Heart right ventricle (tissue), 16 donors: ENCODE measurements at regions not wholly inside any gene's neighbourhood (a gene's known extent, or its start where the extent isn't known, plus 50 kb on each side); places are given as distances from the start of the nearest gene placed in this dataset.

Experiments used
- ATAC-seq, 8 donors: fragments of 200-7000 bp; cut with Tn5 transposase; one replicate each; pipeline ENCODE4 v1.9.1; 2020; ENCODE audit warnings: mild to moderate bottlenecking in 8 of 8, moderate library complexity in 8 of 8, moderate number of reproducible peaks in 1 of 8
- DNase-seq, 2 donors: peaks; one replicate each; pipeline ENCODE4 v3.0.0-alpha.2; 2020
- H3K27ac ChIP-seq, 10 donors: fragments of 200-600 bp; sonication (generic) in 2 of 10; one replicate each; pipeline versions ENCODE4 v1.5.0 to v1.8.0; 2020 to 2022; ENCODE audit warnings: mild to moderate bottlenecking in 3 of 10
- H3K27me3 ChIP-seq, 7 donors: fragments of 200-600 bp; one replicate each; pipeline ENCODE4 v1.8.0; 2021 to 2022; ENCODE audit warnings: mild to moderate bottlenecking in 2 of 7
- H3K36me3 ChIP-seq, 9 donors: fragments of 200-600 bp; sonication (generic) in 1 of 9; one replicate each; pipeline versions ENCODE4 v1.5.0 to v1.8.0; 2020 to 2022; ENCODE audit warnings: mild to moderate bottlenecking in 2 of 9
- H3K4me1 ChIP-seq, 9 donors: fragments of 200-600 bp; sonication (generic) in 1 of 9; one replicate each; pipeline versions ENCODE4 v1.5.0 to v1.8.0; 2020 to 2022; ENCODE audit warnings: mild to moderate bottlenecking in 4 of 9
- H3K4me3 ChIP-seq, 10 donors: fragments of 200-600 bp; sonication (generic) in 2 of 10; one replicate each; pipeline versions ENCODE4 v1.5.0 to v1.8.0; 2020 to 2022; ENCODE audit warnings: mild to moderate bottlenecking in 7 of 10, moderate library complexity in 2 of 10
- H3K9me3 ChIP-seq, 11 donors: fragments of 200-600 bp in 10 of 11; sonication (generic) in 2 of 11; one replicate each; pipeline versions ENCODE4 v1.5.0 to v1.8.0; 2013 to 2022; ENCODE audit warnings: mild to moderate bottlenecking in 2 of 11, control low read depth in 1 of 11, moderate library complexity in 1 of 11
- WGBS, 2 donors: extraction: QIAGEN DNeasy Blood & Tissue Kit; methylation state at CpG; one replicate each; pipeline ENCODE4 v1.1.7; 2013; ENCODE audit warnings: inconsistent platforms in 1 of 2; 5-methylcytosine and 5-hydroxymethylcytosine counted together
- intact Hi-C, 10 donors: fragments of 100-400 bp; cut with DNase I; formaldehyde crosslinking; loops; one replicate each; pipeline versions ENCODE4 v1.11.1 to v1.14.2; 2022
- TF ChIP-seq, protein P1 (sequence below), 9 donors: fragments of 200-600 bp; sonication (generic) in 2 of 9; IDR thresholded peaks; one replicate each; pipeline versions ENCODE4 v1.5.0 to v1.8.0; 2021 to 2022; ENCODE audit warnings: antibody characterized with exemption in 9 of 9, mild to moderate bottlenecking in 5 of 9, moderate library complexity in 1 of 9
- donor health status: Arrhythmogenic right ventricular cardiomyopathy.
- donor health status: ischemic (EF 13 %, LVEDD 7.1; RV severe dilation, severe dysfunction).
- donor health status: healthy with polysubstance abuse.
- donor health status: DM: no; HTN: yes; CAD: no.
- donor health status: DM: no; HTN: no; CAD: no.
- donor health status: ischemic (EF 25% LVEDD 6.9; RV normal size, moderate dysfunction).
- donor health status: ischemic (EF 25% LVEDD 5.7; RV mildly dilated, moderate dysfunction).
- donor health status: healthy.
- donor health status: DM: yes; HTN: yes; CAD: no.
- donor health status: Ischemic cardiomyopathy.
- donor health status: ischemic (EF 35%, LVEDD 5.7; RV mildly dilated, moderate dysfunction).
- donor health status: nonischemic (EF 11% LVEDD 7.7; RV severe dilation, severe dysfunction).
- donor health status: DM: yes; HTN: yes; CAD: no.
- donor health status: PGD.
- donor health status: ischemic (EF 29% LVEDD 5.4; RV normal size, mild dysfunction).
- donor health status: nonischemic (EF 23%, LVEDD 6.1; RV moderate dilation, normal function).

DNA sequence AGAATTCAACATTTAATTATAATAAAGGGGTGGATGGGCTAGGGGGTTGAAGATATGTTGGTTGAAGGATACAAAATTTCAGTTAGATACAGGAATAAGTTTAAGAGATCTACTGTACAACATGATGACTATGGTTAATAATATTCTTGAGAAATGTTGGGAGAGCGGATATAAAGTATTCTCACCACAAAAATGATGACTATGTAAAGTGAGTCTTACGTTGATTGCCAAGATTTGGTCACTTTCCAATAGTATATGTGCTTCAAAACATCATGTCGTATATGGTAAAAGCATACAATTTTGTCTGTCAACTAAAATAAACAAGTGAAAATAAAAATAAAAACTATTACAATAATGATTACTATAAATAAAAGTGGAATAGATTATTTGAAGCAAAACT is 802.0 kb downstream of the C12orf50 start:
- no peak for DNase-seq
- TF ChIP-seq, protein P1, sequence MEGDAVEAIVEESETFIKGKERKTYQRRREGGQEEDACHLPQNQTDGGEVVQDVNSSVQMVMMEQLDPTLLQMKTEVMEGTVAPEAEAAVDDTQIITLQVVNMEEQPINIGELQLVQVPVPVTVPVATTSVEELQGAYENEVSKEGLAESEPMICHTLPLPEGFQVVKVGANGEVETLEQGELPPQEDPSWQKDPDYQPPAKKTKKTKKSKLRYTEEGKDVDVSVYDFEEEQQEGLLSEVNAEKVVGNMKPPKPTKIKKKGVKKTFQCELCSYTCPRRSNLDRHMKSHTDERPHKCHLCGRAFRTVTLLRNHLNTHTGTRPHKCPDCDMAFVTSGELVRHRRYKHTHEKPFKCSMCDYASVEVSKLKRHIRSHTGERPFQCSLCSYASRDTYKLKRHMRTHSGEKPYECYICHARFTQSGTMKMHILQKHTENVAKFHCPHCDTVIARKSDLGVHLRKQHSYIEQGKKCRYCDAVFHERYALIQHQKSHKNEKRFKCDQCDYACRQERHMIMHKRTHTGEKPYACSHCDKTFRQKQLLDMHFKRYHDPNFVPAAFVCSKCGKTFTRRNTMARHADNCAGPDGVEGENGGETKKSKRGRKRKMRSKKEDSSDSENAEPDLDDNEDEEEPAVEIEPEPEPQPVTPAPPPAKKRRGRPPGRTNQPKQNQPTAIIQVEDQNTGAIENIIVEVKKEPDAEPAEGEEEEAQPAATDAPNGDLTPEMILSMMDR (IDR thresholded peaks at IDR 0.05), result no peak
- intact Hi-C loops, result no loop called here
- Histone ChIP-seq H3K4me1 (no peaks in the 10 kb centered on the region), H3K27me3 (no peaks in the 10 kb centered on the region), H3K36me3 (no peaks in the 10 kb centered on the region), H3K4me3 (no peak overlapping the region), H3K27ac (no peak overlapping the region), H3K9me3 (no peaks in the 10 kb centered on the region)
- ATAC-seq, result no peak
- 79 to 82% methylated on average over 3 of the region's 3 CpGs for WGBS, 2 donors

DNA sequence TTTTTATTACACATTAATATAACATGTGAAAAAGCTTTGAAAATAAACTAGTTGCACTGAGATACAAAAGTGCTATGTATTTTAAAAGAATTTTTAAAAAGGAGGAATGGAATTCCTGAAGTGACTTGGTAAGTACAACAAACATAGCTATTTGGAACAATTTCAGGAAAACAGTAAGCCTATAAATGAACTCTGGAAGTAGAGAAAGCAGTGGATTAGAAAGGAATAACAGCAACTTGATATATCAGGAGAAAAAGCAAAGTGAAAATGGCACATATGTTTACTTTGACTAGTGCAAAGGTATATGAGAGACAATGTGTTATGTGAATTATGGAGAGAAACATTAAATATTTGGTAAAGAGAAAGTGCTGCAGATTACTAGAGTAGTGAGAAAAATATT is 811.7 kb downstream of the C12orf50 start:
- no peaks in the 10 kb centered on the region for H3K36me3 ChIP-seq
- intact Hi-C loops, result no loop called here
- ATAC-seq (no peak), DNase-seq (no peak)
- H3K4me3 ChIP-seq, result no peak overlapping the region
- H3K27me3 ChIP-seq, result no peaks in the 10 kb centered on the region
- TF ChIP-seq, protein P1 (IDR thresholded peaks at IDR 0.05), result no peak
- no peaks in the 10 kb centered on the region for H3K4me1 ChIP-seq
- H3K27ac ChIP-seq, result no peak overlapping the region
- H3K9me3 ChIP-seq, result no peaks in the 10 kb centered on the region

DNA sequence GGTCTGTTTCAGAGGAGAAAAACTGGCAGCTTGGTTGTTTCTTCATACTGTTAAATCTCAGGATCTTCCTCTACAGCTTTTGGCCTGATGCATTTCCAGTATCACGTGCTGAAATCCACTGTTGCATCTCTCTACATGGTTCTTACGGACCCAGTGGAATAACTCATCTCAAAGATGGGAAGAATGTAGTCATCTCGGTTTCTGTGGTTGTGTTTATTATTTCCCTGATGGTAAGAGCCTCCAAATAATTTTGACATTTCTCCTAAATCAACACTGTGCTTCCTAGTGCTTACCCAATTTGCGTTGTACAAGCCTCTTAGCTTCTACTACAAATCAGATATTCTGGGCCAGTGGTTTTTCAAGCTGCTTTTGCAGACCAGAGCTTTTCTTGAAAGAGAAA is 812.8 kb downstream of the C12orf50 start:
- Histone ChIP-seq H3K9me3 (no peaks in the 10 kb centered on the region), H3K36me3 (no peaks in the 10 kb centered on the region), H3K27me3 (no peaks in the 10 kb centered on the region), H3K27ac (no peak overlapping the region), H3K4me3 (no peak overlapping the region), H3K4me1 (no peaks in the 10 kb centered on the region)
- 48 to 63% methylated on average over 4 of the region's 4 CpGs for WGBS, 2 donors
- TF ChIP-seq, protein P1 (IDR thresholded peaks at IDR 0.05), result no peak
- DNase-seq, result no peak
- intact Hi-C loops, result no loop called here
- peak in 4 of 8 donors; percentile 39 to 75 (median 54) for ATAC-seq

DNA sequence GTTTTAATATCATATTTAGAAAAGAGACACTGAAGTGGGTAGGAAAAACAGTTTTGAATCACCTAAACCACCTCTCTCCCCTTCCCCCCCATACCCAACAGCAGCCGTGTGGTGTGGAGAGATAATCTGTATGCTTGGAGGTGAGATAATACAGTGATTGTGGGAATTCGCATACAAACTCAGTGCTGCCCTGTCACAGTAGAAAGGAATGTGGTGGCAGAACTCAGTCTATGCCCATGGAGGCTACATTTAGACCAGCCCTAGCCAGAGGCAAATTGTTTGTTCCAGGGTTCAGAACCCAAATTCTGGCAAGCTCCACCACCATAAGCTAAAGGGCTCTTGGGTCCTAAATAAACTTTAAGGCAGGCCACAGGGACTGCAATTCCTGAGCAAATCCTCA is 827.0 kb downstream of the C12orf50 start:
- 40 to 56% methylated on average over 2 of the region's 2 CpGs for WGBS, 2 donors

More for the DNA sequence above, 827.0 kb downstream of the C12orf50 start:
- peaks cover 0 to 39% (median 5%) of the 10 kb centered on the region in 11 donors for H3K9me3 ChIP-seq
- intact Hi-C loops, result no loop called here
- H3K27ac ChIP-seq, result no peak overlapping the region
- H3K4me3 ChIP-seq, result no peak overlapping the region
- no peak for DNase-seq
- H3K4me1 ChIP-seq, result peaks cover 0 to 7% (median 0%) of the 10 kb centered on the region in 9 donors
- H3K36me3 ChIP-seq, result no peaks in the 10 kb centered on the region
- ATAC-seq, result peak in 3 of 8 donors; percentile 45 to 55 (median 49)
- TF ChIP-seq, protein P1 (IDR thresholded peaks at IDR 0.05), result no peak
- H3K27me3 ChIP-seq, result no peaks in the 10 kb centered on the region
